ENCODE measurements at regions not wholly inside any gene's neighbourhood (a gene's known extent, or its start where the extent isn't known, plus 50 kb on each side); places are given as distances from the start of the nearest gene placed in this dataset.

GRCh38 chr12:76256904-76257303 is 91.3 kb downstream of the BBS10 start:
- DNase-seq (ENCODE audit: low spot score) = no peak

- DNase-seq (ENCODE audit: low spot score) = no peak
Observed at GRCh38 chr12:76256321-76256720, 91.9 kb downstream of the BBS10 start.

DNA sequence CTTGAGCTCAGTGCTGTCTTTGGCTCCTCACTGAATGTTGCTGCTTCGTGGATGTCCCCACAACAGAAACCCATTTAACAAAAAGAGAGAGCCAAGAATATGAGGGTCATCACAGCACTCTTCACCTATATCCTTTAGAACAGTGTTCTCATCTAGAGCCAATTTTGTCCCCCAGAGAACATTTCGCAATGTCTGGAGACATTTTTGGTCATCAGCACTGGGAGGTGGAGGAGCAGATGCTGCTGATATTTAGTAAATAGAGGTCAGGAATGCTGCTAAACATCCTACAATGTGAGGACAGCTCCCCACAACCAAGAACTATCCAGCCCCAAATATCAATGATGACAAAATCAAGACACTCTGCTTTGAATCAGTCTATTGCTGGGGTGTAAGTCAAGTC is 92.5 kb downstream of the BBS10 start:
- DNase-seq (ENCODE audit: low spot score) = no peak

- DNase-seq (ENCODE audit: low spot score) = no peak
Observed at GRCh38 chr12:76255281-76255680, 92.9 kb downstream of the BBS10 start.

DNA sequence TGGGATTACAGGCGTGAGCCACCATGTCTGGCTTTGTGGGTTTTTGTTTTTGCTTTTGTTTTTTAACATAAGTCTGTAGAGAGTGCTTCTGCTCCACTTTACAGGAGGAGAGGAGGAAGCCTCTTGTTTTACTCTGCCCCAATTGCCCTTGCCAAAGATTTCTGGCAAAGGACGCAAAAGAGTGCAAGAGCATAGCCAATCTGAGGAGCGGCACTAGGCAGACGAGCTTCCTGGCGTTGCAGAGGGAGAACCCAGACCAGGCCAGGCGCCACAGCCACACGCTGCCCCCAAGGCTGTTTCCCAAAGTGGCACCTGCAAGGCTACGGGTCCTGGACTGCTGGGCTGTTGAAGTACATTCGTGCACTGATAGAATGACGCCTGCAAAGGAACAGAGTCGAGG is 96.2 kb downstream of the BBS10 start:
- no peak for DNase-seq (ENCODE audit: low spot score)

DNA sequence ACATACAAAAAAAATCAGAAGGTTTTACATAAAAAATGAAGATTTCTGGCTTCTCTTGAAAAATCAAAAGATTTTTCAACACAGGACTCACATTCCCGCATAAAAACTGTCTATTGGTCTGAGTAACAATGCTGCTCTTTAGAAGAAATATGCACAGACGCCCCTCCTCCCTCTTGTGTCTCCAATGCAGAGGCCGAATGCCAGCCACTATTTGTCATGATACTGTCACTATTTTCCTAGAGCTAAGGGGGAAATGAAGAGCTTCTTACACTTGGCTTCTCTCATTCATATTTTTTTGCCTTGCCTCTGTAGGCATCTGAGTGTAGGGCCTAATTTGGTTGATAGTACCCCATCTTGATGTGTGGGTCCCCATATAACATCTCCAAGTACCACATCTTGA is 98.0 kb downstream of the BBS10 start:
- no peak for DNase-seq (ENCODE audit: low spot score)

DNA sequence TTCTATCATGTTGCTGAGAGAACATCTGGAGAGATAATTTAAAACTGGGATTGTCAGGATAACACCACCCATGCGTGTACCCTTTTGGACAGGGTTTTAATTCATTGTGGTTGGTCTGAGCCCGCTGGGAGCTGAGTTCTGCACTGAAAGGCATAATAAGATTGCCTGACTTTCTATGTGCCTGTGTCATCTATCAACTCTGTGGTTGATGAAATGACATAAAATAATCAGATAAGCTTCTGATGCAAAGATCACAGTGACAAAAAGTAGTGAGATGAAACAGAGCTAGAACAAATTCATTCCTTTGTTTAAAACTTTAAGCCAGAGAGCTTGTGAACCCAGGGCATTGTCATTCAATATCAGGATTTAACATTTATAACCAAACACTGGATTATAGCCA is 98.7 kb downstream of the BBS10 start:
- no peak for DNase-seq (ENCODE audit: low spot score)

DNA sequence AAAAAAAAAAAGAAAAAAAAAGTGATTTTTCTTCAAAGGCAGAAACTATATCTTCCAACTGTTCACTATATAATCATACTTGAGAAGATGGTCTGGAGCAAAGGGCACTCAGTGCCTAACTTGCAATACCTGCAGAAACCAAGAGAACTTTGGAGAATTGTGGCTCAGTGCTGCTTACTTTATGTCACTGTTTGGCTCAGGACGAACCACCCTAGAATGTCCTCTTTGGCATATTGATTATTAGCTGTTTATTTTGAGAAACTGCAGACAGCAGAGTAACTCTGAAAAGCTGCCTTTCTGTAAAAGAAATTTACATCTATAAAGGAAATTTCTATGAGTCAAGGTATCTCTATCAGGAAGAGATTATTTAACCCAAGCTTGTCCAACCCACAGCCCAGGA is 100.2 kb downstream of the BBS10 start:
- no peak for DNase-seq (ENCODE audit: low spot score)

- no peak for DNase-seq (ENCODE audit: low spot score)
Observed at GRCh38 chr12:76247026-76247646, 101.1 kb downstream of the BBS10 start.

DNA sequence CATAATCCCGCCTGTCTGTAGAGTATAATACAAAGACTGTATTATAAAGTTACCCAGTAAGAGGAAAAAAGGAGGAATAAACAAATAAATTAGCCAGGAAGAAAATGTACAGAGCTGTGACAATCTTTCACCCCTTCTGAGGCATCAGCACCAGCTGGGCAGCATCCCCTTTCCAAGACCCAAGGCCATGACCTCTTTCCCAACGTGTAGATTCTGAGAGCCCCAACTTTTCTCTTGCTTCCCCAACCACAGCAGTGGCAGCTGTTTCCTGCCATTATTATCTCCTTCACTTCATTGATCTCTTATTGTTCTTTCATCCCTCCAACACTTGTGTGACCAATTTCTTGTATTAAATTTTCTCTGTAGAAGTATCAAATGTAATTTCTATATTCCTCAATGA is 101.6 kb downstream of the BBS10 start:
- DNase-seq (ENCODE audit: low spot score) = no peak

GRCh38 chr12:76244300-76244699 is 103.9 kb downstream of the BBS10 start:
- no peak for DNase-seq (ENCODE audit: low spot score)

GRCh38 chr12:76242813-76243550 is 105.2 kb downstream of the BBS10 start:
- no peak for DNase-seq (ENCODE audit: low spot score)

GRCh38 chr12:76241371-76241770 is 106.8 kb downstream of the BBS10 start:
- no peak for DNase-seq (ENCODE audit: low spot score)

DNA sequence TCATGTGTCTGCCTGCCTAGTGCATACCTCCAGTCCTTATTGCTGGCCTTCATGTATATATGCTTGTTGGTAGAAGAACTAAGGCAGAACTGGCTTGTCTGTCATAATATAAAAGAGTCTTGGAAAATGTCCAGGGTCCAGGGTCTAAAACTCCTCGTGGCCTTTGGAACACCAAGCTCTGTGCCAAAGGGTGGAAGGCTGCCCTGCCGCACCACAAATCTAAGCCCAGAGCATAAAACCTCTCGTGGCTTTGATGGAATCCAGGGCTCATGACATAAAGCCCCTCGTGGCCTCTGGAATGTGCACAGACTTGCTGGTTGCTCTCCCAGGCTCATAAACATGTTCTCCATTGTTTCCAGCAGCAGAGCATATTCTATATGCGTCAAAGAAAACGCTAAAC is 107.9 kb downstream of the BBS10 start:
- no peak for DNase-seq (ENCODE audit: low spot score)

DNA sequence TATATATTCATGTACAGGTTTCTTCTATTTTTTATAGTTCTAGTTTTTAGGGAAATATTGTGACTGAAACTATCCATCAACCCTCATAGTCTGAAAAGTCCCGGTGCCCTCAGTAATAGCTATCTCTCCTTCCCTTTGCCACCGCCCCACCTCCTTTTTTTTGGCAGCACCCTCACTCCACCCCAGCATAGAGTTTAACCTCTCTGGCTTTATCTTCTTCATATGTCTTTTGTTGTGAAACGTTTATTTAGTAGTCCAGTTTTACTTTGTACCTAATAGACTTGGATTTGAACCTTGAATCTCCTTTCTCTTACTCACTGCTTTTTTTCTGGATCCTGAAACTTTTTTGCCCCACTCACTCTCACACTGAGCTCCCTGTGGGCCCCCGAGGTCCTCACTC is 109.5 kb downstream of the BBS10 start:
- DNase-seq (ENCODE audit: low spot score) = no peak

DNA sequence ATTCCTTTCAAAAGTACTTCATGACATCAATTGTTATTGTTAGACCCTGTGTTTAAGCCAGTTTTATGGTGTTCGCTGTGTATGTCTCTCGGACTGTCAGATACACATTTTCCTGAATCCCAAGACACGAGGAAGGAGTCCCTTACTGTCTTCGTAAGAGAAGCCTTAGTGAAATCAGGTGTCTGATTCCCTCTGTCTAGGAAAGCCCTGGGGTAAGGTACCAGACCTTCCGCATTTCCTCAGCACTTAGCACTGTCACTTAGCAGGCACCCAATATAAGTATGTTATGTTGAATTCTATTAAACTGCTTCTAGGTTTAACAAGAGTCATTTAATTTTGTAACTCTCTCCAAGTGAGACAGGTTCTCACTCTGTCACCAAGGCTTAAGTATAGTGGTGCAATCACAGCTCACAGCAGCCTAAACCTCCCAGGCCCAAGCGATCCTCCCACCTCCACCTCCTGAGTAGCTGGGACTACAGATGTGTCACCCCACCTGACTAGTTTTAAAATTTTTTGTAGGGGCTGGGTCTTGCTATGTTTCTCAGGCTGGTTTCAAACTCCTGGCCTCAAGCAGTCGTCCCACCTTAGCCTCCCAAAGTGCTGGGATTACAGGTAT is 111.0 kb downstream of the BBS10 start:
- no peak for DNase-seq (ENCODE audit: low spot score)

DNA sequence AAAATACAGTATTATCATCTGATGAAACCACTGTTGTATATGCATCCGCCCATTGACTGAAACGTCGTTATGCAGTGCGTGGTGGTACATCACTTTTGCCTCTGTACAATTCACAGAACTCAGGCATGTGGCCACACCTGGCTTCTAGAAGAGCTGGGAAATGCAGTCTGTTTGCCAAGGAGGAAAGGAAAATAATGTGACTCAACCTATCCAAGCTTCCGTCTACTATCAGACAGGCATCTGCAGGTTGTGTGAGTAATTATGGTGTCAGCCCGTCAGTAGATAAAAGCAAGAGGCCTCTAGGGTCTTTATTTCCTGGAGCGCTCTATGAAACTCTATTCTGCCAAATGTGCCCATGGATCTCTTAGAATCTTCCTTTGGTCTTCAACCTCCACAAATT is 111.6 kb downstream of the BBS10 start:
- no peak for DNase-seq (ENCODE audit: low spot score)

DNA sequence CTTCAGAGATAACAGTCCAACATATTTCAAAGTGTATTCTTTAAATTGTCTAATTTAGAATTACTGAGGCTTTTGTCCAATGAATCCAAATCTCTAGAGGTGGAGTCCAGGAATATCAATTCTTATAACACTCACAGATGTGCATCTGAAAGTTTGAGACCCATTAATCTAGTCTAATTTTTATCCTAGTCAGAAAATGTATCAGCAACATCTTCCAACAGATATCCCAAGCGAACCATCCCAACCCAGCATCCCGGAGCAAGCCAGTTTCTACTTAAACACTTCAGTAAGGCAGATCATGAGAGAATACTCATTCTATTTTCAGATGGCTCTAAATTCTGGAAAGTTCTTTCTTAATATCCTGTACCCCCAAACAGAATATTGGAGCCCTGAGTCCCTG is 113.5 kb downstream of the BBS10 start:
- no peak for DNase-seq (ENCODE audit: low spot score)

DNA sequence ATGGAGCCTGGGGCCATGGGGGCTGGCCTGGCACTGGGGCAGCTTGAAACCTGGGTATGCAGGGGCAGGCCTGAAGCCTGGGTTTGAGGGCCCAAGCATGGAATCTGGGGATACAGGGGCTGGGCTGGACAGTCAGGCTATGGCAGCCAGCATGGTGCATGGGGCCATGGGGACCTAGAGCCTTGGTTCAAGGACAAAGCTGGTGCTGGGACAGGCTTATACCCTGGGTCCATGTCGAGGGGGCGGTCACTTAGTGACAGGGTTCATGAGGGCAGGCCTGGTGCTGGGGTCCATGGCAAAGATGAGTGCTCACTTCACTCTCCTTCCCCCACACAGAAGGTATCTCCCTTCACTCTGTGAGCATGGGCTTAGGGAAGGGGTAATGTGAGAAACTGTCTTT is 116.2 kb downstream of the BBS10 start:
- DNase-seq (ENCODE audit: low spot score) = no peak

DNA sequence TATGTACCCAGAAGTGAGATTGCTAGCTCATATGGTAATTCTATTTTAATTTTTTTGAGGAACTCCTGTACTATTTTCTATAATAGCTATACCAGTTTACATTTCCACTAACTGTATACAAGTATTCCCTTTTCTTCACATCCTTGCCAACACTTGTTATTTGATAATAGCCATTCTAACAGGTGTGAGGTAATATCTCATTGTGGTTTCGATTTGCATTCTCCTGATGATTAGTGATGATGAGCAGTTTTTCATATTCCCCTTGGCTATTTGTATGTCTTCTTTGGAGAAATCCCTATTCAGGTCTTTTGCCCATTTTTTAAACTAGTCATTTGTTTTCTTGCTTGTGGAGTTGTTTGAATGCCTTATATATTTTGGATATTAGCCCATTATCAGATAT is 121.3 kb downstream of the BBS10 start:
- no peak for DNase-seq (ENCODE audit: low spot score)

DNA sequence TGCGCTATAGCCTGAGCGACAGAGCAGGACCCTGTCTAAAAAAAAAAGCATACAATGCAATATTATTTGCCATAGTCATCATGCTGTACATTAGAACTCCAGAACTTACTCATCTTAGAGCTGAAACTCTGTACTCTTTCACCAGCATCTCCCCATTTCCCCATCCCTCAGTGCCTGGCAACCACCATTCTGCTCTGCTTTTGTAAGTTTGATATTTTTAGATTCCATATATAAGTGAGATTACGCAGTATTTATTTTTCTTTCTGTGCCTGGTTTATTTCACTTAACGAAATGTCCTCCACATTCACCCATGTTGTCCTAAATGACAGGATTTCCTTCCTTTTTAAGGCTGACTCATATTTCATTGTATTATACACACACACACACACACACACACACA is 121.8 kb downstream of the BBS10 start:
- no peak for DNase-seq (ENCODE audit: low spot score)

DNA sequence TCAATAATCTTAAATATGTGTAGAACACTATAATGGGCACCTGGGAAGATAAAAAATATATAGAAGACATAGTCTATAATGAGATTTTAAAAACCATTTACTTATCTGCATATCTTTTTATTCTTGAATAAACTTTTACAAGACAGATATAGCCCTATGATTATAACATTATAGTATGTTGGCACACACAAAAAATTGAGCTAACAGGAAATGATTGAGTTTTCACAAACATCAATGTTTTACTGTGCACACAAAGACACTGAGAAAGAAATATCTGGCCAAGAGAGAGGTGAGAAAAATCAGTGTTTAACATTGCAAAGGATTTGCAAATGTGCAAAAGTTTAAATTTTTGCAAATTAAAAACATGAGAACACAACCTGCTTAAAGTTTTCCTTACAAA is 124.3 kb downstream of the BBS10 start:
- no peak for DNase-seq (ENCODE audit: low spot score)

DNA sequence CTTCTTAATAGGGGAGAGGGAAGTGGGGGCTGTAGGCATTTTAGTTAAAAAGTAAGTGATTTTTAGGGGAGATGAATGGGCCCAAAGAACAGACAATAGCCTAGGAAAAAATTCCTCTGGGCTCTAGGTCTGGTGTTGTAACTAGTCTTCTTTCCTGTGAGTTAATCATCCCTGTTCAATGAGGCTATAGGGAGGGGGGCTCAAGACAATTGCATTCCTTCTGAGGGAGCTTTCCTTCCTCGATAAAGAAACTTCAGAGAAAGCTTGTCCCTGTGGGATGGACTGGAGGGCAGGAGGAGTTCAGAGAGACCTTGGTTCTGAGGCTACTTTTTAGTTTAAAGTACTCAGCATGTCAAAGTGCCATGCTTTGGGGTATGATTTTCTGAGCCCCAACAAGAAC is 127.2 kb downstream of the BBS10 start:
- DNase-seq (ENCODE audit: low spot score) = no peak

DNA sequence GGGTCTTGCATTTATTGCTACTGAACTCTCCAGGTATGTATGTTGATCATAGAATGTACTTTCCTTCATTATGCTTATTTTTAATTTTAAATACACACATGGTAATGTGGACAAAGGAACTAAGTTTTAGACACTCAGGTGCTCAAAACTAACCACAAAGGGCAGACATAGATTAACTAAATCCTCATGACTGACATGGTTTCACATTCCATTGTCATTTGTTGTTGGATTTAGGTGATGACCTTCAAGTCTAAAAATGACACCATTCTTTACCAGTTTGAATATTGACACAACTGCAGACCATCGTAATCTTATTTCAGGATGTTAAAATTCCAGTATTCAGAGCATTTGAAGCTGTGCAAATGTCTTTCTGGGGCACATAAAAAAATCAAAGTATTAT is 128.4 kb downstream of the BBS10 start:
- DNase-seq (ENCODE audit: low spot score) = no peak
